ENCODE measurements at regions not wholly inside any gene's neighbourhood (a gene's known extent, or its start where the extent isn't known, plus 50 kb on each side); places are given as distances from the start of the nearest gene placed in this dataset.

DNA sequence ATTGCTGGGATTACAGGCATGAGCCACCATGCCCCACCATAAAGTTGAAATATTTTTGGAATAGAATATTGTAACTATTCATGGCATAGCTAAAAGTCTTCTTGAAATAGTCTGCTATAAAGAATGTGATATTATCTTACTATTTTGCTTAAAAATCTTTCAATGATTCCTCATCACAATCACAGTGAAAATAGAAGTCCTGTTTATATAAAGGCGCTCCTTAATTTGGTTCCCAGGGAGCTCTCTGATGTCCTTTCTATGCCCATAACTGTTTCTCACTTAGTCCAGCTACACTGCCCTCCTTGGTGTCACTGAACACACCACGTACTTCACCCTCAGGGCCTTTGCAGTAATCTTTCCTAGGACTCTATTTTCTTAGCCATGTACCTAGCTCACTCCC lies 331.7 kb upstream of the GIMD1 start:
- 73 to 89% methylated on average over 2 of the region's 2 CpGs for WGBS, 2 donors
- Histone ChIP-seq H3K9me3 (no peaks in the 10 kb centered on the region), H3K27ac (no peak overlapping the region), H3K4me1 (no peaks in the 10 kb centered on the region), H3K4me3 (no peak overlapping the region), H3K36me3 (no peaks in the 10 kb centered on the region), H3K27me3 (no peaks in the 10 kb centered on the region)
- ATAC-seq (ENCODE audit: low FRiP score in 2 of 2) = no peak
- DNase-seq = no peak
- TF ChIP-seq, protein P1, sequence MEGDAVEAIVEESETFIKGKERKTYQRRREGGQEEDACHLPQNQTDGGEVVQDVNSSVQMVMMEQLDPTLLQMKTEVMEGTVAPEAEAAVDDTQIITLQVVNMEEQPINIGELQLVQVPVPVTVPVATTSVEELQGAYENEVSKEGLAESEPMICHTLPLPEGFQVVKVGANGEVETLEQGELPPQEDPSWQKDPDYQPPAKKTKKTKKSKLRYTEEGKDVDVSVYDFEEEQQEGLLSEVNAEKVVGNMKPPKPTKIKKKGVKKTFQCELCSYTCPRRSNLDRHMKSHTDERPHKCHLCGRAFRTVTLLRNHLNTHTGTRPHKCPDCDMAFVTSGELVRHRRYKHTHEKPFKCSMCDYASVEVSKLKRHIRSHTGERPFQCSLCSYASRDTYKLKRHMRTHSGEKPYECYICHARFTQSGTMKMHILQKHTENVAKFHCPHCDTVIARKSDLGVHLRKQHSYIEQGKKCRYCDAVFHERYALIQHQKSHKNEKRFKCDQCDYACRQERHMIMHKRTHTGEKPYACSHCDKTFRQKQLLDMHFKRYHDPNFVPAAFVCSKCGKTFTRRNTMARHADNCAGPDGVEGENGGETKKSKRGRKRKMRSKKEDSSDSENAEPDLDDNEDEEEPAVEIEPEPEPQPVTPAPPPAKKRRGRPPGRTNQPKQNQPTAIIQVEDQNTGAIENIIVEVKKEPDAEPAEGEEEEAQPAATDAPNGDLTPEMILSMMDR (IDR thresholded peaks at IDR 0.05) = no peak
- TF ChIP-seq POLR2A (IDR thresholded peaks at IDR 0.05) (no peak), EP300 (IDR thresholded peaks at IDR 0.05) (no peak), POLR2AphosphoS5 (IDR thresholded peaks at IDR 0.05) (no peak)

DNA sequence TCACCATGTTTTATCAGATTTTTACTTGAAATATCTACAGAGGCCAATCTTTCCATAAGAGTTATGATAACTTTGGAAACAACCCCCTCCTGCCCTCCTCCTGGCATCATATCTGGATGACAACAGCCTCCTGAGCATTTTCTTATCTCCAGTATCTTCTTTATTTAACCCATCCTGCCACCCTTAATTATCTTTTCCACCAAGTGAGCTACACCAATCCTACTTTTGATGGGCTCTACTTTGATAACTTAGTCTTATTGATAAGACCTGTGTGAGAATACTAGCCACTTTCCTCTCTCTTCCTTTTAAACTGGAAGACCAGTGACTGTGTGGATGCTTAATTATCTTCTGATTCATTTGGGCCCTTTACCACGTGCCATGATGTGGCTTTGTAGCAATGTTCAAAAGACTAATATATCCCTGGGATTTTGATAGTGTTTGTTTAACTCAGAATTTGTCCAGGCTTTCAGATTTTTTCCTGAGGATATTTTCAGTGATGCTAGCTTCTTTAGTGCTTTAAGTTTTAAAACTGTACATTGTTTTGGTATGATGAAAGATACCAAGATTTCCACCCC lies 330.1 kb upstream of the GIMD1 start:
- H3K27me3 ChIP-seq = no peaks in the 10 kb centered on the region
- 57 to 64% methylated on average over 1 of the region's 1 CpG for WGBS, 2 donors

DNA sequence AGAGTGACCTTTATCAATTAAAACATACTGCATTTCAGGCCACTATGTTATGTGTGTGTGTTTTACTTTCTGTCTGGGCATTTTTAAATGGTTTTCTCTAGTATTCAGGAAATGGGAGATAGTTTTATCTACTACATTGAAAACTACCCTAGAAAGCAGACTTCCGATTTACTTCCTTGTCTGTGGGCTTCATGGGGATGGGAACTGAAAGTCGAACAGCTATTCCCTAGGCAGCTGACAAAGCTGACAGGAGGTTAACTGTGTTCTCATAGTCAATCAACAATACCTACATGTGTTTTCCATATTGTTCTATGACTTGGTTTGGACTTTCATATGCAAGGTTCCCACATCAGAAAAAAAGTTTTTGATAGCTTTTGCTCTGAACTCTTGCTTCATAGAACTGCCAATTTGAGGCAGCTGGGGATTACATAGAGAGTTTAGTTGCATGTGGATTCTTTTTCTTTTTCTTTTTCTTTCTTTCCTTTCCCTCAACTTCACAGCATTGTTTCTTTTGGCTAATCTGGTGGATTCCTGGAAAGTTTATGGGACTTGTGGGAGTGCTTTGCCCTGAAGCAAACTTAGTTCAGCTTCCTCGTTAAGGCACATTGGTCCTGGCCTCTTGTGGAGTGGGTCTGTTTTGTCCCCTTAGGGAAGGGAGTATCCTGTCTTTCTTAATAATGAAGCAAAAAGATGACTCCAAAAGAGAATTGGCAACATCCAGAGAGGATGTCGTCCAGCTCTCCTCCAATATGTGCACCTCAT lies 327.1 kb upstream of the GIMD1 start:
- ATAC-seq (ENCODE audit: low FRiP score in 2 of 2) = no peak

More for the DNA sequence above, 330.1 kb upstream of the GIMD1 start:
- Histone ChIP-seq H3K27ac (no peak overlapping the region), H3K9me3 (no peaks in the 10 kb centered on the region), H3K4me3 (no peak overlapping the region), H3K4me1 (no peaks in the 10 kb centered on the region), H3K36me3 (no peaks in the 10 kb centered on the region)
- DNase-seq (no peak), ATAC-seq (ENCODE audit: low FRiP score in 2 of 2) (no peak)
- TF ChIP-seq POLR2AphosphoS5 (IDR thresholded peaks at IDR 0.05) (no peak), POLR2A (IDR thresholded peaks at IDR 0.05) (no peak), EP300 (IDR thresholded peaks at IDR 0.05) (no peak)
- TF ChIP-seq, protein P1 (IDR thresholded peaks at IDR 0.05) = no peak

DNA sequence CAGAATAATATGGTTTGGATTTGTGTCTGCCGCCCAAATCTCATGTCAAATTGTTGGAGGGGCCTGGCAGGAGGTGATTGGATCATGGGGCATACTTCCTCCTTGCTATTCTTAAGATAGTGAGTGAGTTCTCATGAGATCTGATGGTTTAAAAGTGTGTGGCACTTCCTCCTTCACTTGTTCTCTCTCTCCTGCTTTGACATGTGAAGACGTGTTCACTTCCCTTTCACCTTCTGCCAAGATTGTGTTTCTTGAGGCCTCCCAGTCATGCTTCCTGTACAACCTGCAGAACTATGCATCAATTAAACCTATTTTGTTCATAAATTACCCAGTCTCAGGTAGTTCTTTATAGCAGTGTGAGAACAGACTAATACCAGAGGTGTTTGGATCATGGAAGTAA lies 325.7 kb upstream of the GIMD1 start:
- Histone ChIP-seq H3K36me3 (no peaks in the 10 kb centered on the region), H3K4me1 (no peaks in the 10 kb centered on the region), H3K27ac (no peak overlapping the region), H3K9me3 (no peaks in the 10 kb centered on the region), H3K4me3 (no peak overlapping the region), H3K27me3 (no peaks in the 10 kb centered on the region)
- ATAC-seq (ENCODE audit: low FRiP score in 2 of 2) = no peak
- no peak for TF ChIP-seq EP300 (IDR thresholded peaks at IDR 0.05)
- TF ChIP-seq POLR2AphosphoS5 (IDR thresholded peaks at IDR 0.05) = no peak
- TF ChIP-seq POLR2A (IDR thresholded peaks at IDR 0.05) = no peak
- TF ChIP-seq, protein P1 (IDR thresholded peaks at IDR 0.05) = no peak
- WGBS, 2 donors = 61% methylated on average over 2 of the region's 2 CpGs
- no peak for DNase-seq

More for the DNA sequence above, 327.1 kb upstream of the GIMD1 start:
- H3K36me3 ChIP-seq = no peaks in the 10 kb centered on the region
- no peaks in the 10 kb centered on the region for H3K4me1 ChIP-seq
- WGBS, 2 donors = 77 to 85% methylated on average over 4 of the region's 4 CpGs
- H3K9me3 ChIP-seq = no peaks in the 10 kb centered on the region
- no peak for DNase-seq
- TF ChIP-seq EP300 (IDR thresholded peaks at IDR 0.05) (no peak), POLR2AphosphoS5 (IDR thresholded peaks at IDR 0.05) (no peak), POLR2A (IDR thresholded peaks at IDR 0.05) (no peak)
- TF ChIP-seq, protein P1 (IDR thresholded peaks at IDR 0.05) = no peak
- no peak overlapping the region for H3K4me3 ChIP-seq
- H3K27ac ChIP-seq = no peak overlapping the region
- no peaks in the 10 kb centered on the region for H3K27me3 ChIP-seq

Data from upper lobe of left lung (tissue), 6 donors.